OCI-LY1 (cell line): ENCODE measurements at regions not wholly inside any gene's neighbourhood (a gene's known extent, or its start where the extent isn't known, plus 50 kb on each side); places are given as distances from the start of the nearest gene placed in this dataset.
"Not testable (repeated sequence)": the region's sequence is repeated elsewhere in the genome, so short reads cannot be mapped to it uniquely, and the experiment has no call there.

Experiments used
- H2AFZ ChIP-seq: fragments of 200-600 bp; sonication (generic), shearing (Covaris generic); 2 replicates; pipeline ENCODE4 v1.6.0; 2014; ENCODE audit warnings: antibody characterized with exemption, mild to moderate bottlenecking, low read length
- H3F3A ChIP-seq: fragments of 200-600 bp; sonication (generic), shearing (Covaris generic); 2 replicates; pipeline ENCODE4 v1.6.0; 2014; ENCODE audit warnings: mild to moderate bottlenecking, antibody characterized with exemption, low read length, moderate library complexity; ENCODE audit not compliant: insufficient read depth
- H3K27ac ChIP-seq: fragments of 200-600 bp; sonication (generic); 2 replicates; pipeline ENCODE4 v1.5.1; 2014; ENCODE audit warnings: low read length, mixed run types, mild to moderate bottlenecking, low read depth; ENCODE audit not compliant: poor library complexity, severe bottlenecking
- H3K27me3 ChIP-seq: fragments of 200-600 bp; sonication (generic); 2 replicates; pipeline ENCODE4 v1.6.0; 2014; ENCODE audit warnings: antibody characterized with exemption, mild to moderate bottlenecking, low read length, moderate library complexity; ENCODE audit not compliant: insufficient read depth
- H3K36me3 ChIP-seq: fragments of 200-600 bp; sonication (generic); 2 replicates; pipeline ENCODE4 v1.6.1; 2014; ENCODE audit warnings: mild to moderate bottlenecking, antibody characterized with exemption, low read length, moderate library complexity, mixed read lengths; ENCODE audit not compliant: insufficient read depth
- H3K4me1 ChIP-seq: fragments of 200-600 bp; sonication (generic); 2 replicates; pipeline ENCODE4 v1.5.1; 2014; ENCODE audit warnings: mild to moderate bottlenecking, low read length, moderate library complexity; ENCODE audit not compliant: insufficient read depth, severe bottlenecking
- H3K4me2 ChIP-seq: fragments of 200-600 bp; sonication (generic), shearing (Covaris generic); 2 replicates; pipeline ENCODE4 v1.6.1; 2014; ENCODE audit warnings: low read length
- H3K4me3 ChIP-seq: fragments of 200-600 bp; sonication (generic); 2 replicates; pipeline ENCODE4 v1.5.1; 2014; ENCODE audit warnings: low read length, low read depth, mild to moderate bottlenecking, mixed read lengths; ENCODE audit not compliant: poor library complexity, severe bottlenecking
- H3K79me2 ChIP-seq: fragments of 200-600 bp; shearing (Covaris generic); 2 replicates; pipeline ENCODE4 v1.6.1; 2016; ENCODE audit warnings: mixed run types, low read length, mixed read lengths; ENCODE audit not compliant: insufficient read depth
- H3K9ac ChIP-seq: fragments of 200-600 bp; sonication (generic), shearing (Covaris generic); 2 replicates; pipeline ENCODE4 v1.6.1; 2014; ENCODE audit warnings: mild to moderate bottlenecking, low read length, mixed read lengths
- H3K9me2 ChIP-seq: fragments of 200-600 bp; sonication (generic), shearing (Covaris generic); 2 replicates; pipeline ENCODE4 v1.6.1; 2014; ENCODE audit warnings: low read depth, mild to moderate bottlenecking, low read length, mixed read lengths
- H3K9me3 ChIP-seq: fragments of 200-600 bp; shearing (Covaris generic); 2 replicates; pipeline ENCODE4 v1.6.1; 2014; ENCODE audit warnings: low read length, mixed read lengths
- H4K20me1 ChIP-seq: fragments of 200-600 bp; sonication (generic), shearing (Covaris generic); 2 replicates; pipeline ENCODE4 v1.6.0; 2016; ENCODE audit warnings: mild to moderate bottlenecking, low read length; ENCODE audit not compliant: insufficient read depth
- EZH2 ChIP-seq: fragments of 200-600 bp; sonication (generic), shearing (Covaris generic); IDR thresholded peaks from 2 replicates; pipeline ENCODE4 v1.8.0; 2017; ENCODE audit warnings: borderline replicate concordance, mixed run types, mild to moderate bottlenecking, antibody characterized with exemption, low read length, moderate library complexity, mixed read lengths
- TF ChIP-seq, protein P1 (sequence below): fragments of 200-600 bp; sonication (generic), shearing (Covaris generic); IDR thresholded peaks from 2 replicates; pipeline ENCODE4 v1.5.1; 2017; ENCODE audit warnings: mild to moderate bottlenecking, antibody characterized with exemption, low read length, moderate library complexity, mixed read lengths

DNA sequence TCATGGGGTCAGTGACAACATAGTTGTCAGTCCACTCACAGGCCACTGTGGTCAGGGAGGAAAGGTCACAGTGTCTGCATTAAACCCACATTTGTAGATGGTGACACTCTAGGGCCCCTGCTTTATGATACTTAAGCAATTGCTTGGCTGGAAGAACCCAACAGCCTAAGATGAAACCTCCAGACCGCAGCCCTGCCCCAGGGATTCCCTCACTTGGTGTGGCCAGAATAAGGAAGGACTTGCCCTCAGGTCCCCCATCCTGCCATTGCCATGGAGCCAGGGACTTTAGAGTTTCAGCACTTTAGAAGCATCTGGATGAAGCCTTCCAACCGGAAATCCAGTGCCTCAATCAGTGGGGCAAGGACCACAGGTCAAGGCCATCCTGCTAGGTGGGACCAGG is 63.9 kb upstream of the LAPTM4A start:
- Histone ChIP-seq H3K4me1 (no peaks in the 10 kb centered on the region), H3K4me3 (no peak overlapping the region), H3K27ac (no peak overlapping the region), H3K9ac (no peak overlapping the region), H3K27me3 (peaks cover 6% of the 10 kb centered on the region), H2AFZ (no peak overlapping the region), H4K20me1 (no peaks in the 10 kb centered on the region), H3F3A (no peaks in the 10 kb centered on the region), H3K79me2 (no peaks in the 10 kb centered on the region), H3K4me2 (no peak overlapping the region), H3K9me3 (no peaks in the 10 kb centered on the region), H3K9me2 (no peaks in the 10 kb centered on the region), H3K36me3 (no peaks in the 10 kb centered on the region)
- no peak for TF ChIP-seq EZH2
- TF ChIP-seq, protein P1, sequence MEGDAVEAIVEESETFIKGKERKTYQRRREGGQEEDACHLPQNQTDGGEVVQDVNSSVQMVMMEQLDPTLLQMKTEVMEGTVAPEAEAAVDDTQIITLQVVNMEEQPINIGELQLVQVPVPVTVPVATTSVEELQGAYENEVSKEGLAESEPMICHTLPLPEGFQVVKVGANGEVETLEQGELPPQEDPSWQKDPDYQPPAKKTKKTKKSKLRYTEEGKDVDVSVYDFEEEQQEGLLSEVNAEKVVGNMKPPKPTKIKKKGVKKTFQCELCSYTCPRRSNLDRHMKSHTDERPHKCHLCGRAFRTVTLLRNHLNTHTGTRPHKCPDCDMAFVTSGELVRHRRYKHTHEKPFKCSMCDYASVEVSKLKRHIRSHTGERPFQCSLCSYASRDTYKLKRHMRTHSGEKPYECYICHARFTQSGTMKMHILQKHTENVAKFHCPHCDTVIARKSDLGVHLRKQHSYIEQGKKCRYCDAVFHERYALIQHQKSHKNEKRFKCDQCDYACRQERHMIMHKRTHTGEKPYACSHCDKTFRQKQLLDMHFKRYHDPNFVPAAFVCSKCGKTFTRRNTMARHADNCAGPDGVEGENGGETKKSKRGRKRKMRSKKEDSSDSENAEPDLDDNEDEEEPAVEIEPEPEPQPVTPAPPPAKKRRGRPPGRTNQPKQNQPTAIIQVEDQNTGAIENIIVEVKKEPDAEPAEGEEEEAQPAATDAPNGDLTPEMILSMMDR: no peak

DNA sequence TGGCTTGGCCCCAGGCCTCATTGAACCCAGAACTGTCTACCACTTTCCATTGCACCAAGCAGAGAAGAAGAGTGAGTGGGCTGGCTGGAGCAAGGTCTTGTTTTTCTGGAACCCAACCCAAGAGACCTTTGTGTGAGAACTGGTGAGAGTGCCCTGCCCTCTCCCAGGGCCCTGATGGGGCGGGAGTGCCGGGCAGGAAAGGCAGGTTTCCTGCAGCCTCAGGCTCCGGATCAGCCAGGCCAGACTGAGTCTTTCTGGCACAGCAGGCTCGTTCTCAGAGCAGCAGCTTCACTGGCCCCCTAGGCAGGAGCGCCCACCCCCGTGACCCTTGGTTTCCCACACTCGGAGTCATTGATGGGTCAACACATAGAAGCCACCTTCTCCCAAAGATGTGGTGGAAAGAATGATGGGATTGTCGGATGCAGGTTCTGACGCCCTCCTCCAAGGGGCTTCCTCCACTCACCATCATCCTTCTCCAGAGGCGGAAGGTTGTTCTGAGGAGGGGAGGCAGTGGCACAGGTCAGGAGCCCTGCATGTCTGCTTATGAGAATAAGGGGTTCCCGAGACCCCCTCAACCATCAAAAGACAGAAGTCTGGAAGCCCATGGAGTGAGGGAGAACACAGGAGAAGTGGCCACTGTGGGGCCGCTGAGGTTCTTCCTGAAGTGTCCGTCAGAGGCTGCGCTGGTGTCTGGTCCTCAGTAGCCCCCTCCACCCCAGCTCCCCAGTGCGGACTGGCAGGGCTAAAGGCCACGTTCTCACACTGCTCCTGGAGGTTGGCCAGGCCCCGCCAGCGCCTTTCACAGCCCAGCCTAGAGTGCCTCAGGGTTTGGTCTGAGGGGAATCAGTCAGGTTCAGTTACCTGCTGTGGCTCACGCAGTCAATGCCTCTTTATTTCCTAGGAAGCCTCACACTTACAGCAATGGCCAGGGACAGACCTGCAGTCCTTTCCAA is 62.8 kb upstream of the LAPTM4A start:
- peaks cover 6% of the 10 kb centered on the region for H3K27me3 ChIP-seq
- no peak overlapping the region for H3K4me3 ChIP-seq
- no peaks in the 10 kb centered on the region for H3K79me2 ChIP-seq
- no peak overlapping the region for H2AFZ ChIP-seq
- H4K20me1 ChIP-seq: no peaks in the 10 kb centered on the region
- TF ChIP-seq, protein P1: no peak
- TF ChIP-seq EZH2: no peak
- no peaks in the 10 kb centered on the region for H3K9me2 ChIP-seq
- H3K36me3 ChIP-seq: no peaks in the 10 kb centered on the region
- H3K4me1 ChIP-seq: no peaks in the 10 kb centered on the region
- no peak overlapping the region for H3K9ac ChIP-seq
- no peak overlapping the region for H3K4me2 ChIP-seq
- no peak overlapping the region for H3K27ac ChIP-seq
- H3F3A ChIP-seq: no peaks in the 10 kb centered on the region
- no peaks in the 10 kb centered on the region for H3K9me3 ChIP-seq

DNA sequence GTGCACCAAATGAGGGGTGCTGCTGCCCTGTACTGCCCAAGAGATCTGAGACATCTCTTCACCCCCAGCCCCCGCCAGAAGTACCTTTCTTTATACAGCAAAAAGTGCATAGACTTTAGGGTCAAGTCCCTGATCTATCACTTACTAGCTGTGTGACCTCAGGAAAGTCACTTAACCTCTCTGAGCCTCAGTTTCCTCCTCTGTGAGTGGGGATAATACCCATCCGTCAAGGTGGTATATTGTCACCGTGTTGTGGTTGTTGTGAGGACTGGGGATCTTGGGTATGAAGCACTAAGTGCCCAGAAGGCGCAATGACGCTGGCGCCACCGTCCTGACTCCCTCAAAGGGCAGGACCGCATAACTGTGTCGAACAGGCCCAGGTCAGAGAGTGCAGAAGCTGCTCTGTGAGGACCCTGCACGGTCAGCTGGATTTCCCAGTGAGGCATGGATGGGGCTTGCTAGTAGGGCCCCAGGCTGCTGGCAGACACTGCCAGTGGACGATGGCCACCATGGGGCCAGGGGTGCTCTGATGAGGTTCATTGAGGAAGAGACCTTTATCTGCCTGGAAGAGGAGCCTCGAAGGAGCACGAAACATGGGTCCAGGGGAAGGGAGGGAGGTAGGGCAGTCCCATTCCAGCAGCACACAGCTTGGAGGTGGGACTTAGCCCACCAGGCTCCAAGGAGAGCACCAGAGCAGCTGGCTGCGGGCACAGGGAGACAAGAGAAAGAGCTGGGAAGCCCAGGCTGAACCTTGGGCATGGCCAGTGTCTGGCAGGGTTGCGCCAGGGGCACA is 61.8 kb upstream of the LAPTM4A start:
- Histone ChIP-seq H2AFZ (no peak overlapping the region), H3K4me1 (no peaks in the 10 kb centered on the region)

DNA sequence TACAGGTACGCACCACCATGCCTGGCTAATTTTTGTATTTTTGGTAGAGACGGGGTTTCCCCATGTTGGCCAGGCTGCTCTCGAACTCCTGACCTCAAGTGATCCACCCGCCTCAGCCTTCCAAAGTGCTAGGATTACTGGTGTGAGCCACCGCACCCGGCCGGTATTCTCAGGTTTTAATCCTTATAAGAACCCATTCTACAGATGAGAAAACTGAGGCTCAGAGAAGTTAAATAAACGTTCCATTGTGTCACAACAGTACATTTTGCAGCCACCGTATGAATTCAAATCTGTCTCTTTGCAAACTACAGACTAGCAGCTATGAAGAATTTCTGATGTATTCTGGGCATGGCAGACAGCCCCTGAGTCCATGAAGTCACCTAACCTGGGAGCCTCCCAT is 60.9 kb upstream of the LAPTM4A start:
- H3K27ac ChIP-seq, H3F3A ChIP-seq, H3K4me3 ChIP-seq, H3K79me2 ChIP-seq, H3K4me2 ChIP-seq, H3K9ac ChIP-seq, H2AFZ ChIP-seq, H4K20me1 ChIP-seq, H3K9me2 ChIP-seq, H3K9me3 ChIP-seq, H3K4me1 ChIP-seq, H3K27me3 ChIP-seq, H3K36me3 ChIP-seq: not testable (repeated sequence)

More for the DNA sequence above, 61.8 kb upstream of the LAPTM4A start:
- H3K9me2 ChIP-seq: no peaks in the 10 kb centered on the region
- H4K20me1 ChIP-seq: no peaks in the 10 kb centered on the region
- no peaks in the 10 kb centered on the region for H3F3A ChIP-seq
- no peak overlapping the region for H3K4me3 ChIP-seq
- no peaks in the 10 kb centered on the region for H3K9me3 ChIP-seq
- H3K79me2 ChIP-seq: no peaks in the 10 kb centered on the region
- peaks cover 6% of the 10 kb centered on the region; the same call in 1 of the 2 replicates for H3K27me3 ChIP-seq
- H3K27ac ChIP-seq: no peak overlapping the region
- H3K9ac ChIP-seq: no peak overlapping the region
- no peak overlapping the region for H3K4me2 ChIP-seq
- no peaks in the 10 kb centered on the region for H3K36me3 ChIP-seq
- TF ChIP-seq, protein P1: no peak
- no peak for TF ChIP-seq EZH2
